ENCODE measurements at regions not wholly inside any gene's neighbourhood (a gene's known extent, or its start where the extent isn't known, plus 50 kb on each side); places are given as distances from the start of the nearest gene placed in this dataset.

DNA sequence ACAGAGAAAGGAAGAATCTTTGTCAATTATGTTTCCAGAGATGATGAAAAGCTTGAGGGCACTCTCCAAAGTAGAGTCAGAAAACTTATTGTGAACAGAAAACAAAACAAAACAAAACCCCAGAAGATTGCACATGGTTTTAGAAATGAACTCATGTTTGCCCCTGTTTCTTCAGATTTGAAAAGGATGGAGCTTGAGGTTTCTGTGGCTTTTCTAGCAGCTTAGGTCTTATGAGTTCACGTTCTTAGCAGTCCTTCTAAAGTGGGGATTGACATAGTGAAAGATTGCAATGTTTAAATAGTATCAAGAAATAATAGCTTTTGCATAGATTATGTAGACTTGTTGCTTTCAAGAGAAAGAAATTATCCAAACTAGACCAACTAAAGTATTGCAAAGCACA, 421.8 kb downstream of the GBA3 start:
- Histone ChIP-seq H3T11ph (ENCODE audit: low read length) (no peak overlapping the region), H2BK5ac (ENCODE audit: insufficient read length, low read length) (no peak overlapping the region), H3K4ac (ENCODE audit: low read depth, low read length) (no peak overlapping the region), H2AK5ac (ENCODE audit: insufficient read length, low read length) (no peak overlapping the region), H2BK20ac (ENCODE audit: low read depth, low read length, poor library complexity, severe bottlenecking) (no peak overlapping the region), H3K18ac (ENCODE audit: insufficient read length, low read depth, low read length) (no peak overlapping the region), H3K23ac (ENCODE audit: insufficient read length, low read depth, low read length) (no peak overlapping the region), H3K79me1 (ENCODE audit: insufficient read depth, low read depth, low read length, poor library complexity, severe bottlenecking) (no peaks in the 10 kb centered on the region), H3K56ac (ENCODE audit: insufficient read length, low read depth, low read length) (no peak overlapping the region), H3K23me2 (ENCODE audit: insufficient read length, low read depth, low read length, poor library complexity, severe bottlenecking) (no peaks in the 10 kb centered on the region), H2BK12ac (ENCODE audit: insufficient read length, low read depth, low read length) (no peak overlapping the region), H2BK15ac (ENCODE audit: low read depth, low read length) (no peak overlapping the region), H3K27ac (ENCODE audit: insufficient read length, low read depth, low read length) (no peak overlapping the region), H2BK120ac (ENCODE audit: low read depth, low read length, poor library complexity, severe bottlenecking) (no peak overlapping the region), H3K9ac (ENCODE audit: extremely low read depth, insufficient read length, low read length) (no peak overlapping the region), H3K14ac (ENCODE audit: insufficient read depth, low read length) (no peak overlapping the region), H3K4me2 (ENCODE audit: insufficient read depth, insufficient read length, low read length) (no peak overlapping the region), H3K79me2 (ENCODE audit: insufficient read depth, low read length) (no peaks in the 10 kb centered on the region), H3K27me3 (ENCODE audit: insufficient read depth, low read length) (no peaks in the 10 kb centered on the region), H4K20me1 (ENCODE audit: control insufficient read depth, insufficient read depth, insufficient read length) (no peaks in the 10 kb centered on the region), H4K91ac (ENCODE audit: insufficient read length, low read depth, low read length) (no peak overlapping the region), H2AFZ (ENCODE audit: low read length) (no peak overlapping the region), H3K4me1 (ENCODE audit: insufficient read depth, low read length) (no peaks in the 10 kb centered on the region), H3K9me3 (ENCODE audit: control insufficient read depth, low read depth, low read length) (no peaks in the 10 kb centered on the region), H4K8ac (replicated peaks; ENCODE audit: insufficient read length, low read depth, low read length) (no peak overlapping the region), H4K5ac (ENCODE audit: insufficient read length, low read depth, low read length) (no peak overlapping the region)
- no peak for DNase-seq
- no CpG with 5 or more reads among the region's 1 CpG for WGBS (ENCODE audit: extremely low coverage, insufficient read length, low lambda C conversion rate)
- Mint-ChIP-seq H3K27ac (no peak overlapping the region), H3K4me3 (no peak overlapping the region), H3K9me3 (no peaks in the 10 kb centered on the region; a peak in 1 of 5 replicates), H3K4me1 (no peaks in the 10 kb centered on the region), H3K36me3 (ENCODE audit: insufficient read depth in 1 of 3, low read depth in 3 of 3) (no peaks in the 10 kb centered on the region), H3K27me3 (ENCODE audit: low read depth) (peaks cover 2% of the 10 kb centered on the region; the same call in 1 of the 2 replicates)
- TF ChIP-seq, protein P1, sequence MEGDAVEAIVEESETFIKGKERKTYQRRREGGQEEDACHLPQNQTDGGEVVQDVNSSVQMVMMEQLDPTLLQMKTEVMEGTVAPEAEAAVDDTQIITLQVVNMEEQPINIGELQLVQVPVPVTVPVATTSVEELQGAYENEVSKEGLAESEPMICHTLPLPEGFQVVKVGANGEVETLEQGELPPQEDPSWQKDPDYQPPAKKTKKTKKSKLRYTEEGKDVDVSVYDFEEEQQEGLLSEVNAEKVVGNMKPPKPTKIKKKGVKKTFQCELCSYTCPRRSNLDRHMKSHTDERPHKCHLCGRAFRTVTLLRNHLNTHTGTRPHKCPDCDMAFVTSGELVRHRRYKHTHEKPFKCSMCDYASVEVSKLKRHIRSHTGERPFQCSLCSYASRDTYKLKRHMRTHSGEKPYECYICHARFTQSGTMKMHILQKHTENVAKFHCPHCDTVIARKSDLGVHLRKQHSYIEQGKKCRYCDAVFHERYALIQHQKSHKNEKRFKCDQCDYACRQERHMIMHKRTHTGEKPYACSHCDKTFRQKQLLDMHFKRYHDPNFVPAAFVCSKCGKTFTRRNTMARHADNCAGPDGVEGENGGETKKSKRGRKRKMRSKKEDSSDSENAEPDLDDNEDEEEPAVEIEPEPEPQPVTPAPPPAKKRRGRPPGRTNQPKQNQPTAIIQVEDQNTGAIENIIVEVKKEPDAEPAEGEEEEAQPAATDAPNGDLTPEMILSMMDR (conservative IDR thresholded peaks at IDR 0.05): no peak
